GM12878 (cell line): ENCODE measurements at regions not wholly inside any gene's neighbourhood (a gene's known extent, or its start where the extent isn't known, plus 50 kb on each side); places are given as distances from the start of the nearest gene placed in this dataset.

Experiments used
- ATAC-seq: fragments of 200-7000 bp; cut with Tn5 transposase; 3 replicates; pipeline ENCODE4 v1.9.1; 2020; ENCODE audit warnings: mild to moderate bottlenecking, moderate library complexity
- BruUV-seq: library from RNA; stranded (reverse); fragments of 400-500 nt; replicated peaks from 2 replicates; lab custom pipeline; 2021; lab: Mats Ljungman, UMichigan
- CTCF ChIA-PET: fragments of 300-600 bp; sonication (Branson Sonifier 250); formaldehyde crosslinking; extraction: SDS; loops from one replicate; lab custom pipeline; 2021; ENCODE audit warnings: inconsistent platforms; lab: Yijun Ruan, JAX
- POLR2A ChIA-PET: fragments of 350-600 bp; formaldehyde crosslinking; extraction: SDS; loops from one replicate; lab custom pipeline; 2021; ENCODE audit warnings: inconsistent platforms; lab: Charles Lee
- RAD21 ChIA-PET: fragments of 300-600 bp; sonication (Branson Sonifier 250); formaldehyde crosslinking; loops from one replicate; lab custom pipeline; 2023; ENCODE audit warnings: antibody characterized with exemption; ENCODE audit not compliant: unreplicated experiment; lab: Charles Lee
- SMC1A ChIA-PET: fragments of 300-600 bp; sonication (Branson Sonifier 250); formaldehyde crosslinking; loops from one replicate; lab custom pipeline; 2023; ENCODE audit not compliant: unreplicated experiment, uncharacterized antibody; lab: Charles Lee
- DNase-seq: peaks from one replicate; pipeline ENCODE4 v3.0.0-alpha.2; 2011; ENCODE audit warnings: low read depth, low spot score
- FAIRE-seq: peaks from 3 replicates; lab custom pipeline; 2011; peaks lifted over from hg19 to GRCh38; lab: Jason Lieb, UNC
- H2AFZ ChIP-seq: 2 replicates; pipeline ENCODE4 v1.6.0; 2011; ENCODE audit warnings: low read depth, low read length, control low read depth; ENCODE audit not compliant: control insufficient read depth
- H3K27ac ChIP-seq: 2 replicates; pipeline ENCODE4 v1.5.1; 2011; ENCODE audit warnings: control low read depth; ENCODE audit not compliant: control insufficient read depth, insufficient read depth
- H3K27me3 ChIP-seq, 2 experiments: replicated peaks in 1 of 2; 2 replicates each; pipeline versions ENCODE4 v1.6.0 to v1.6.1; 2011; ENCODE audit warnings: low read length in 1 of 2; ENCODE audit not compliant: control insufficient read depth in 2 of 2, insufficient read depth in 2 of 2
- H3K36me3 ChIP-seq, 2 experiments: 2 replicates each; pipeline ENCODE4 v1.5.1; 2011; ENCODE audit warnings: low read length in 1 of 2; ENCODE audit not compliant: control insufficient read depth in 2 of 2, insufficient read depth in 2 of 2
- H3K4me1 ChIP-seq: 2 replicates; pipeline ENCODE4 v1.6.1; 2011; ENCODE audit warnings: mild to moderate bottlenecking, low read length, moderate library complexity, mixed read lengths; ENCODE audit not compliant: control insufficient read depth, insufficient read depth
- H3K4me2 ChIP-seq: 2 replicates; pipeline ENCODE4 v1.6.0; 2011; ENCODE audit warnings: control low read depth; ENCODE audit not compliant: control insufficient read depth, insufficient read depth
- H3K4me3 ChIP-seq: fragments of 200-600 bp; sonication (generic); 2 replicates; pipeline ENCODE4 v1.5.1; 2016
- H3K79me2 ChIP-seq: 2 replicates; pipeline ENCODE4 v1.6.0; 2011; ENCODE audit warnings: low read length; ENCODE audit not compliant: control insufficient read depth, insufficient read depth
- H3K9ac ChIP-seq: 2 replicates; pipeline ENCODE4 v1.8.0; 2011; ENCODE audit warnings: low read length, control low read depth, mixed read lengths; ENCODE audit not compliant: control insufficient read depth, insufficient read depth
- H3K9me3 ChIP-seq: replicated peaks from 3 replicates; pipeline ENCODE4 v1.5.1; 2011; ENCODE audit warnings: mild to moderate bottlenecking, low read length; ENCODE audit not compliant: control insufficient read depth, insufficient read depth
- H4K20me1 ChIP-seq: 2 replicates; pipeline ENCODE4 v1.6.0; 2011; ENCODE audit not compliant: control insufficient read depth, insufficient read depth
- ATF7 ChIP-seq: fragments of 450-650 bp; IDR thresholded peaks from 2 replicates; pipeline ENCODE4 v1.6.1; 2016; ENCODE audit warnings: low read depth, mild to moderate bottlenecking
- ETV6 ChIP-seq, 2 experiments: fragments of 450-650 bp in 1 of 2; IDR thresholded peaks in 1 of 2; conservative IDR thresholded peaks in 1 of 2; 2 replicates each; pipeline ENCODE4 v1.6.1; 2014; ENCODE audit warnings: antibody characterized with exemption in 1 of 2, borderline replicate concordance in 1 of 2, low read depth in 1 of 2, mild to moderate bottlenecking in 1 of 2, moderate library complexity in 1 of 2
- GABPA ChIP-seq: IDR thresholded peaks from 2 replicates; pipeline ENCODE4 v1.6.1; 2014; ENCODE audit warnings: antibody characterized with exemption, low read depth, mild to moderate bottlenecking, inconsistent platforms
- KDM1A ChIP-seq: fragments of 200-600 bp; sonication (generic); IDR thresholded peaks from 2 replicates; pipeline ENCODE4 v1.6.1; 2016; ENCODE audit warnings: borderline replicate concordance
- MTA2 ChIP-seq: fragments of 450-650 bp; IDR thresholded peaks from 2 replicates; pipeline ENCODE4 v1.6.1; 2016; ENCODE audit warnings: low read depth, mild to moderate bottlenecking, moderate library complexity
- MTA3 ChIP-seq: IDR thresholded peaks from 2 replicates; pipeline ENCODE4 v1.6.1; 2012; ENCODE audit warnings: low read length, inconsistent platforms, borderline replicate concordance
- MXI1 ChIP-seq: fragments of 150-350 bp; IDR thresholded peaks from 2 replicates; pipeline ENCODE4 v1.6.1; 2011; ENCODE audit warnings: low read depth, mild to moderate bottlenecking, inconsistent platforms, low read length, improper control_type of control experiment
- NFYA ChIP-seq: IDR thresholded peaks from 2 replicates; pipeline ENCODE4 v1.6.1; 2011; ENCODE audit warnings: low read depth, mild to moderate bottlenecking, low read length, improper control_type of control experiment, borderline replicate concordance
- RUNX3 ChIP-seq: IDR thresholded peaks from 2 replicates; pipeline ENCODE4 v1.6.1; 2012; ENCODE audit warnings: low read length, inconsistent platforms
- SRF ChIP-seq, 2 experiments: IDR thresholded peaks; 2 replicates each; pipeline ENCODE4 v1.6.1; 2011; ENCODE audit warnings: low read depth in 2 of 2, low read length in 2 of 2, mild to moderate bottlenecking in 1 of 2, moderate library complexity in 1 of 2
- ZNF217 ChIP-seq: fragments of 450-650 bp; IDR thresholded peaks from 2 replicates; pipeline ENCODE4 v1.6.1; 2017; ENCODE audit warnings: antibody characterized with exemption, mild to moderate bottlenecking
- WGBS: methylation state at CpG from one replicate; pipeline ENCODE4 v1.1.6; 2016; ENCODE audit warnings: low lambda C conversion rate; ENCODE audit not compliant: insufficient replicate concordance, insufficient coverage; ENCODE audit errors: missing lambda C conversion rate; 5-methylcytosine and 5-hydroxymethylcytosine counted together
- in situ Hi-C: fragments of 300-500 bp; cut with MboI; formaldehyde crosslinking; loops from 9 replicates; pipeline ENCODE4 v1.14.3; 2018; ENCODE audit warnings: mixed read lengths
- intact Hi-C: fragments of 100-400 bp; cut with micrococcal nuclease; formaldehyde crosslinking; loops from one replicate; pipeline ENCODE4 v1.14.2; 2022; ENCODE audit not compliant: unreplicated experiment
- TF ChIP-seq, protein P1 (sequence below): IDR thresholded peaks from 2 replicates; pipeline ENCODE4 v1.6.1; 2011; ENCODE audit warnings: borderline replicate concordance, low read depth, mild to moderate bottlenecking, moderate library complexity, low read length; ENCODE audit not compliant: insufficient read depth, poor library complexity, severe bottlenecking
- TF ChIP-seq, protein P2 (sequence below): fragments of 450-650 bp; IDR thresholded peaks from 2 replicates; pipeline ENCODE4 v1.6.1; 2017; ENCODE audit warnings: borderline replicate concordance

DNA sequence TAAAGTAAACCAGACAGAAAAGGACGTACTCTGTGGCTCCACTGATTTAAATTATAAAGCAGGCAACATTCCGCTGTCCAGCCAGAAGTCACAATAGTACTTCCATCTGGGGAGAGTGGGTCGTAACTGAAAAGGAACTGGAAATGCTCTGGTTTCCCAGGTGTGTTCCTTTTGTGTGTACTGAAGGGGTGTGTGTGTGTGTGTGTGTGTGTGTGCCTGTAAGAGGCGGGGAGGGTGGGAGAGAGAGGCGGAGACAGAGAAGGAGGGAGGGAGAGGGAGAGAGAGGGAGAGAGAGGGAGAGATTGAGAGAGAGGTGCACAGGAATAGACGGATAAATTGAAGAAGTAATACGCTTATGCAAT, 178.4 kb upstream of the ZNF184 start:
- Histone ChIP-seq H3K27ac (no peak overlapping the region), H4K20me1 (no peaks in the 10 kb centered on the region), H3K9ac (no peak overlapping the region), H3K79me2 (no peaks in the 10 kb centered on the region), H3K4me1 (no peaks in the 10 kb centered on the region), H2AFZ (peak overlapping the region; percentile 7; the same call in 1 of the 2 replicates), H3K36me3 (no peaks in the 10 kb centered on the region), H3K4me3 (0 out of 2 replicates have a peak overlapping the region, but pooled peaks have one; percentile 5), H3K9me3 (no peaks in the 10 kb centered on the region), H3K27me3 (no peaks in the 10 kb centered on the region), H3K4me2 (no peak overlapping the region)
- SMC1A ChIA-PET = no interaction called here
- in situ Hi-C loops (no loop called here), intact Hi-C loops (no loop called here)
- BruUV-seq = no TSS peak
- no peak for TF ChIP-seq MTA3
- no peak for TF ChIP-seq MTA2
- no peak for TF ChIP-seq ETV6 (conservative IDR thresholded peaks at IDR 0.05 in 1 of 2, IDR thresholded peaks at IDR 0.05 in 1 of 2; ENCODE audit: borderline replicate concordance in 1 of 2, low read depth in 1 of 2)
- no peak for TF ChIP-seq KDM1A
- TF ChIP-seq ZNF217 = no peak
- no peak for DNase-seq
- RAD21 ChIA-PET = no interaction called here
- no peak for FAIRE-seq
- ATAC-seq = no peak
- WGBS = 22% methylated on average over 5 of the region's 7 CpGs
- POLR2A ChIA-PET = no interaction called here
- CTCF ChIA-PET = no interaction called here

DNA sequence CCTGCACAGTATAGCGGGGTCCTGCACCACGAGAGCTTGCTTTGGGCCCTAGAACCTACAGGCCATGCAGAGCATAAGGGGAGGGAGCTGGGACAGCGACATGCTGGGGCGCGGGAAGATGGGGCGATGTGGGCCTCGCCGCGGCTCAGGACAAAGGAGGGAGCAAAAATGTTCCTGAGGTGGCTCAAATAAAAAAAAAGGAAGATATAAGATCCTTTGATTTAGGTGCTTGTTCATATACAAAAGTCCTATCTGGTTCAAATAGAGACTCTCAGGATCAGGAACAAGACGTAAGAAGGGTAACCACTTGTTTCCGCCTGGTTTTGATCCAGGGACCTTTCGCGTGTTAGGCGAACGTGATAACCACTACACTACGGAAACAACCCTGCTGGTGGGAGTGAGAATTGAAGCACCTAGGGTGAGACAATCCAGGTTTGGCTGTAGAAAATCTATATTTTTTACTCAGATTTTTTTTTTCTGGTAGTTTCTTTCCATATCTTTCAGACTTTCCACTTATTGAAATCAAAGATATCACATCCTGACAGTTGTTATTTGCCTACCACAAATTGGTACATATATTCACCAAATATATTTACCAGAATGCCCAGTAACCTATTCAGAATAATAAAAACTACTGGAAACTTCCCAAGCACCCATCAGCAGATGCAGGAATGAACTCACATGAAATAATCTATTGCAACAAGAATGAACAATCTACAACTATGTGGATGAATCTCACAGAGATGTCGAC, 177.9 kb upstream of the ZNF184 start:
- Histone ChIP-seq H3K4me2 (peak overlapping the region; percentile 22; the same call in 1 of the 2 replicates), H3K36me3 (no peaks in the 10 kb centered on the region), H4K20me1 (no peaks in the 10 kb centered on the region), H3K27me3 (no peaks in the 10 kb centered on the region), H3K79me2 (no peaks in the 10 kb centered on the region), H3K4me3 (0 out of 2 replicates have a peak overlapping the region, but pooled peaks have one; percentile 5), H3K9ac (no peak overlapping the region), H3K9me3 (no peaks in the 10 kb centered on the region), H2AFZ (peak overlapping the region; percentile 7; the same call in 1 of the 2 replicates), H3K27ac (no peak overlapping the region), H3K4me1 (no peaks in the 10 kb centered on the region)
- in situ Hi-C loops (no loop called here), intact Hi-C loops (no loop called here)
- SMC1A ChIA-PET = no interaction called here
- FAIRE-seq (no peak), DNase-seq (no peak), ATAC-seq (peak; percentile 91)
- RAD21 ChIA-PET = no interaction called here
- no TSS peak for BruUV-seq
- CTCF ChIA-PET = no interaction called here
- WGBS = 22% methylated on average over 17 of the region's 17 CpGs
- POLR2A ChIA-PET = no interaction called here
- no peak for TF ChIP-seq ATF7
- peak; percentile 52; the same call in 1 of the 2 replicates for TF ChIP-seq GABPA
- no peak for TF ChIP-seq MXI1
- TF ChIP-seq, protein P1, sequence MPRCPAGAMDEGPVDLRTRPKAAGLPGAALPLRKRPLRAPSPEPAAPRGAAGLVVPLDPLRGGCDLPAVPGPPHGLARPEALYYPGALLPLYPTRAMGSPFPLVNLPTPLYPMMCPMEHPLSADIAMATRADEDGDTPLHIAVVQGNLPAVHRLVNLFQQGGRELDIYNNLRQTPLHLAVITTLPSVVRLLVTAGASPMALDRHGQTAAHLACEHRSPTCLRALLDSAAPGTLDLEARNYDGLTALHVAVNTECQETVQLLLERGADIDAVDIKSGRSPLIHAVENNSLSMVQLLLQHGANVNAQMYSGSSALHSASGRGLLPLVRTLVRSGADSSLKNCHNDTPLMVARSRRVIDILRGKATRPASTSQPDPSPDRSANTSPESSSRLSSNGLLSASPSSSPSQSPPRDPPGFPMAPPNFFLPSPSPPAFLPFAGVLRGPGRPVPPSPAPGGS = no peak
- TF ChIP-seq SRF (IDR thresholded peaks at IDR 0.05; ENCODE audit: low read depth in 2 of 2, low read length in 2 of 2) = no peak
- peak; percentile 79 for TF ChIP-seq RUNX3
- no peak for TF ChIP-seq NFYA
- TF ChIP-seq, protein P2, sequence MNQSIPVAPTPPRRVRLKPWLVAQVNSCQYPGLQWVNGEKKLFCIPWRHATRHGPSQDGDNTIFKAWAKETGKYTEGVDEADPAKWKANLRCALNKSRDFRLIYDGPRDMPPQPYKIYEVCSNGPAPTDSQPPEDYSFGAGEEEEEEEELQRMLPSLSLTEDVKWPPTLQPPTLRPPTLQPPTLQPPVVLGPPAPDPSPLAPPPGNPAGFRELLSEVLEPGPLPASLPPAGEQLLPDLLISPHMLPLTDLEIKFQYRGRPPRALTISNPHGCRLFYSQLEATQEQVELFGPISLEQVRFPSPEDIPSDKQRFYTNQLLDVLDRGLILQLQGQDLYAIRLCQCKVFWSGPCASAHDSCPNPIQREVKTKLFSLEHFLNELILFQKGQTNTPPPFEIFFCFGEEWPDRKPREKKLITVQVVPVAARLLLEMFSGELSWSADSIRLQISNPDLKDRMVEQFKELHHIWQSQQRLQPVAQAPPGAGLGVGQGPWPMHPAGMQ = no peak
